ENCODE measurements at regions not wholly inside any gene's neighbourhood (a gene's known extent, or its start where the extent isn't known, plus 50 kb on each side); places are given as distances from the start of the nearest gene placed in this dataset.

- no peak for TF ChIP-seq ZNF282 (IDR thresholded peaks at IDR 0.05; ENCODE audit: partially characterized antibody)
- TF ChIP-seq TARDBP (CRISPR knock-in tag; IDR thresholded peaks at IDR 0.05), result no peak
- no peak for TF ChIP-seq ZBTB33 (CRISPR knock-in tag; IDR thresholded peaks at IDR 0.05)
- no peak for TF ChIP-seq CTCF (CRISPR knock-in tag; IDR thresholded peaks at IDR 0.05)
- TF ChIP-seq E2F1 (CRISPR knock-in tag; IDR thresholded peaks at IDR 0.05), result no peak
- no peak for TF ChIP-seq RXRA (CRISPR knock-in tag; IDR thresholded peaks at IDR 0.05)
- no peak for TF ChIP-seq RFX5 (IDR thresholded peaks at IDR 0.05; ENCODE audit: low read depth, low read length)
- TF ChIP-seq SOX6 (IDR thresholded peaks at IDR 0.05), result no peak
- TF ChIP-seq SOX6 (CRISPR knock-in tag; IDR thresholded peaks at IDR 0.05), result no peak
- no peak for TF ChIP-seq EZH2 (conservative IDR thresholded peaks at IDR 0.05; ENCODE audit: low read depth, low read length)
- no peak for TF ChIP-seq NFIC (IDR thresholded peaks at IDR 0.05; ENCODE audit: low read length)
- TF ChIP-seq MAFK (conservative IDR thresholded peaks at IDR 0.05 in 1 of 2, IDR thresholded peaks at IDR 0.05 in 1 of 2; ENCODE audit: low read length in 2 of 2), result no peak
Observed at GRCh38 chrX:35351795-35352483, 409.3 kb downstream of the FAM47B start.

Measured in HepG2 (cell line).